DOHH2 (cell line): ENCODE measurements at regions not wholly inside any gene's neighbourhood (a gene's known extent, or its start where the extent isn't known, plus 50 kb on each side); places are given as distances from the start of the nearest gene placed in this dataset.

ENCODE experiments used
- CTCF ChIP-seq: fragments of 200-600 bp; sonication (generic); IDR thresholded peaks from one replicate; pipeline ENCODE4 v1.5.1; 2014; ENCODE audit warnings: antibody characterized with exemption, mild to moderate bottlenecking, low read depth, low read length; ENCODE audit not compliant: poor library complexity, severe bottlenecking
- EZH2phosphoT487 ChIP-seq: fragments of 200-600 bp; sonication (generic); IDR thresholded peaks from 2 replicates; pipeline ENCODE4 v1.6.1; 2017; ENCODE audit warnings: borderline replicate concordance, mild to moderate bottlenecking, antibody characterized with exemption, low read length, moderate library complexity, mixed read lengths

- no peak for TF ChIP-seq CTCF
- no peak for TF ChIP-seq EZH2phosphoT487
These were observed 192.8 kb downstream of the CLIC5 start for GRCh38 chr6:45822873-45823272.
